ENCODE measurements at regions not wholly inside any gene's neighbourhood (a gene's known extent, or its start where the extent isn't known, plus 50 kb on each side); places are given as distances from the start of the nearest gene placed in this dataset.

GRCh38 chr16:5490499-5490898, 392.9 kb upstream of the EEF2KMT start:
- H3K9me3 ChIP-seq (ENCODE audit: control insufficient read depth, insufficient read depth, low read length), result peaks cover 29% of the 10 kb centered on the region
- H3K23ac ChIP-seq (ENCODE audit: low read depth, low read length), result no peak overlapping the region
- ChIA-PET CTCF (no interaction called here), POLR2A (ENCODE audit: unreplicated experiment) (no interaction called here)
- no TSS peak for BruUV-seq (replicated peaks)
- no peak overlapping the region for H2BK15ac ChIP-seq (ENCODE audit: low read depth, low read length)
- no peaks in the 10 kb centered on the region for H3K9me1 ChIP-seq (ENCODE audit: insufficient read depth, low read length)
- no peak overlapping the region for H4K8ac ChIP-seq (ENCODE audit: low read depth in 2 of 2, low read length in 2 of 2)
- in situ Hi-C loops (cut with MboI; ENCODE audit: low sequenced_read_pairs) (no loop called here), intact Hi-C loops (cut with micrococcal nuclease) (no loop called here), dilution Hi-C loops (cut with HindIII; ENCODE audit: low sequenced_read_pairs, unreplicated experiment) (no loop called here)
- H3K18ac ChIP-seq (ENCODE audit: low read depth, low read length), result no peak overlapping the region
- no peak overlapping the region for H3K4ac ChIP-seq (ENCODE audit: low read depth, low read length)
- no peak overlapping the region for H3K56ac ChIP-seq (ENCODE audit: extremely low read depth, insufficient read depth, low read length)
- no peak overlapping the region for H2AK5ac ChIP-seq (ENCODE audit: low read depth, low read length)
- H3K4me1 ChIP-seq (ENCODE audit: control insufficient read depth, insufficient read depth, low read length), result no peaks in the 10 kb centered on the region
- no peaks in the 10 kb centered on the region for H4K20me1 ChIP-seq (ENCODE audit: insufficient read depth, low read length)
- no peaks in the 10 kb centered on the region for H3K36me3 ChIP-seq (ENCODE audit: control insufficient read depth, insufficient read depth, low read length)
- H2BK5ac ChIP-seq (ENCODE audit: low read depth, low read length, poor library complexity, severe bottlenecking), result no peak overlapping the region
- no peaks in the 10 kb centered on the region for H3K79me1 ChIP-seq (ENCODE audit: low read depth in 1 of 2, low read length in 2 of 2)
- H2BK120ac ChIP-seq (ENCODE audit: low read depth, low read length), result no peak overlapping the region
- H2BK20ac ChIP-seq (ENCODE audit: low read depth, low read length), result no peak overlapping the region
- H3K14ac ChIP-seq (replicated peaks; ENCODE audit: low read depth, low read length), result no peak overlapping the region
- ATAC-seq (ENCODE audit: low read depth), result no peak
- no peak overlapping the region for H4K5ac ChIP-seq (ENCODE audit: low read depth, low read length)
- no peak overlapping the region for H3K4me2 ChIP-seq (ENCODE audit: low read depth, low read length)
- no peak overlapping the region for H3K9ac ChIP-seq (ENCODE audit: low read depth, low read length)
- no peak overlapping the region for H2AFZ ChIP-seq (replicated peaks; ENCODE audit: low read length, poor library complexity)
- 14% methylated on average over 6 of the region's 18 CpGs; no CpG with 5 or more reads in 1 of the 2 experiments for WGBS, 2 experiments (ENCODE audit: extremely low coverage in 2 of 2, insufficient read length in 1 of 2)
- DNase-seq, result no peak
- no peak overlapping the region for H3K4me3 ChIP-seq (ENCODE audit: insufficient read depth, low read depth, low read length)
- H3K27ac ChIP-seq (ENCODE audit: insufficient read depth, low read length), result no peak overlapping the region
- H4K91ac ChIP-seq (ENCODE audit: insufficient read depth, low read depth, low read length), result no peak overlapping the region
- TF ChIP-seq MAFK (IDR thresholded peaks at IDR 0.05; ENCODE audit: low read depth, low read length) (no peak), USF2 (IDR thresholded peaks at IDR 0.05; ENCODE audit: low read depth, low read length) (no peak), CHD1 (IDR thresholded peaks at IDR 0.05; ENCODE audit: low read depth, low read length) (no peak), RCOR1 (IDR thresholded peaks at IDR 0.05; ENCODE audit: insufficient replicate concordance, low read length) (no peak), ELK1 (IDR thresholded peaks at IDR 0.05; ENCODE audit: borderline replicate concordance, low read depth, low read length) (no peak), FOS (IDR thresholded peaks at IDR 0.05; ENCODE audit: low read depth, low read length) (no peak), MXI1 (IDR thresholded peaks at IDR 0.05; ENCODE audit: borderline replicate concordance, low read depth, low read length) (no peak), CEBPB (IDR thresholded peaks at IDR 0.05; ENCODE audit: low read depth, low read length) (no peak), RFX5 (IDR thresholded peaks at IDR 0.05; ENCODE audit: low read depth, low read length) (no peak), RAD21 (IDR thresholded peaks at IDR 0.05; ENCODE audit: low read length) (no peak), BHLHE40 (IDR thresholded peaks at IDR 0.05; ENCODE audit: low read depth, low read length) (no peak), NFE2L2 (IDR thresholded peaks at IDR 0.05; ENCODE audit: low read depth, low read length) (no peak), SMC3 (IDR thresholded peaks at IDR 0.05; ENCODE audit: low read depth, low read length) (no peak), POLR2A (IDR thresholded peaks at IDR 0.05; ENCODE audit: low read depth, low read length) (no peak), MAZ (IDR thresholded peaks at IDR 0.05; ENCODE audit: borderline replicate concordance, low read depth, low read length) (no peak), CTCF (conservative IDR thresholded peaks at IDR 0.05; ENCODE audit: low read depth, low read length) (no peak)
- no peaks in the 10 kb centered on the region for H3K27me3 ChIP-seq (ENCODE audit: control insufficient read depth, insufficient read depth, low read length)
- no peak overlapping the region for H2AK9ac ChIP-seq (replicated peaks; ENCODE audit: low read depth, low read length, poor library complexity)
